GM19328 (cell line): ENCODE measurements at regions not wholly inside any gene's neighbourhood (a gene's known extent, or its start where the extent isn't known, plus 50 kb on each side); places are given as distances from the start of the nearest gene placed in this dataset.

ENCODE experiments used
- ATAC-seq: cut with Tn5 transposase; IDR thresholded peaks from one replicate; pipeline ENCODE4 v1.9.1; 2021; ENCODE audit warnings: mild to moderate bottlenecking, moderate library complexity; ENCODE audit not compliant: unreplicated experiment

GRCh38 chr12:125193376-125194152 is 128.3 kb downstream of the AACS start:
- no peak for ATAC-seq

- no peak for ATAC-seq
Observed at GRCh38 chr12:125194163-125194773, 129.0 kb downstream of the AACS start.

GRCh38 chr12:125194987-125195386 is 129.8 kb downstream of the AACS start:
- no peak for ATAC-seq

- ATAC-seq: no peak
Observed at GRCh38 chr12:125197326-125197725, 132.1 kb downstream of the AACS start.

- no peak for ATAC-seq
Observed at GRCh38 chr12:125198652-125199051, 133.4 kb downstream of the AACS start.

GRCh38 chr12:125201090-125201489 is 135.9 kb downstream of the AACS start:
- no peak for ATAC-seq

GRCh38 chr12:125201940-125202339 is 136.7 kb downstream of the AACS start:
- no peak for ATAC-seq

GRCh38 chr12:125202421-125202820 is 137.2 kb downstream of the AACS start:
- no peak for ATAC-seq

- ATAC-seq: no peak
Observed at GRCh38 chr12:125203145-125203765, 138.0 kb downstream of the AACS start.

GRCh38 chr12:125205386-125205785 is 140.2 kb downstream of the AACS start:
- no peak for ATAC-seq

- no peak for ATAC-seq
Observed at GRCh38 chr12:125206711-125207110, 141.5 kb downstream of the AACS start.

GRCh38 chr12:125208334-125208733 is 143.1 kb downstream of the AACS start:
- no peak for ATAC-seq

- ATAC-seq: no peak
Observed at GRCh38 chr12:125208942-125209341, 143.7 kb downstream of the AACS start.

- no peak for ATAC-seq
Observed at GRCh38 chr12:125210104-125210755, 145.0 kb downstream of the AACS start.

GRCh38 chr12:125211464-125211863 is 146.2 kb downstream of the AACS start:
- ATAC-seq: no peak

- ATAC-seq: no peak
Observed at GRCh38 chr12:125214289-125214688, 149.1 kb downstream of the AACS start.

- ATAC-seq: no peak
Observed at GRCh38 chr12:125216756-125217155, 151.5 kb downstream of the AACS start.

- ATAC-seq: no peak
Observed at GRCh38 chr12:125217308-125217707, 152.1 kb downstream of the AACS start.

- ATAC-seq: no peak
Observed at GRCh38 chr12:125218952-125219351, 153.7 kb downstream of the AACS start.

GRCh38 chr12:125220404-125221273 is 155.4 kb downstream of the AACS start:
- no peak for ATAC-seq

GRCh38 chr12:125221602-125222001 is 156.4 kb downstream of the AACS start:
- ATAC-seq: no peak
